Kidney (tissue), 13 donors: ENCODE measurements at regions not wholly inside any gene's neighbourhood (a gene's known extent, or its start where the extent isn't known, plus 50 kb on each side); places are given as distances from the start of the nearest gene placed in this dataset.

Source experiments
- DNase-seq, 5 donors: peaks; one replicate each; pipeline ENCODE4 v3.0.0-alpha.2; 2013 to 2020
- FAIRE-seq: peaks from 2 replicates; lab custom pipeline; 2012; peaks lifted over from hg19 to GRCh38; lab: Jason Lieb, UNC
- H3K27ac ChIP-seq, 2 donors: one replicate each; pipeline ENCODE4 v1.7.0; 2013; ENCODE audit warnings: low read depth in 2 of 2, low read length in 2 of 2, inconsistent platforms in 1 of 2
- H3K27me3 ChIP-seq: one replicate; pipeline ENCODE4 v1.7.1; 2013; ENCODE audit warnings: low read length, inconsistent platforms; ENCODE audit not compliant: control insufficient read depth, insufficient read depth
- H3K36me3 ChIP-seq, 3 donors: one replicate each; pipeline versions ENCODE4 v1.7.0 to v1.7.1; 2013; ENCODE audit warnings: low read length in 3 of 3, control low read depth in 1 of 3, inconsistent platforms in 1 of 3; ENCODE audit not compliant: insufficient read depth in 3 of 3, control insufficient read depth in 2 of 3
- H3K4me1 ChIP-seq, 3 donors: one replicate each; pipeline versions ENCODE4 v1.7.0 to v1.7.1; 2013; ENCODE audit warnings: low read length in 3 of 3, inconsistent platforms in 1 of 3, low read depth in 1 of 3; ENCODE audit not compliant: control insufficient read depth in 2 of 3, insufficient read depth in 2 of 3
- H3K4me3 ChIP-seq, 3 donors: one replicate each; pipeline versions ENCODE4 v1.7.0 to v1.8.1; 2013; ENCODE audit warnings: low read length in 3 of 3, control low read depth in 1 of 3, inconsistent platforms in 1 of 3
- H3K9ac ChIP-seq, 3 donors: one replicate each; pipeline versions ENCODE4 v1.7.0 to v1.7.1; 2013; ENCODE audit warnings: low read length in 3 of 3, control low read depth in 1 of 3, inconsistent platforms in 1 of 3
- H3K9me3 ChIP-seq, 3 donors: one replicate each; pipeline versions ENCODE4 v1.7.0 to v1.7.1; 2013; ENCODE audit warnings: low read length in 3 of 3, control low read depth in 1 of 3, inconsistent platforms in 1 of 3; ENCODE audit not compliant: control insufficient read depth in 2 of 3, insufficient read depth in 1 of 3
- intact Hi-C: fragments of 100-400 bp; cut with DNase I; formaldehyde crosslinking; loops from one replicate; pipeline ENCODE4 v1.11.1; 2022
- TF ChIP-seq, protein P1 (sequence below): IDR thresholded peaks from 3 replicates; pipeline ENCODE4 v1.5.1; 2012; ENCODE audit warnings: mild to moderate bottlenecking, moderate library complexity, borderline replicate concordance; ENCODE audit not compliant: insufficient read depth; ENCODE audit errors: extremely low read depth
- donor health status: control.
- donor health status: control.
- donor health status: control.
- donor health status: control.
- donor health status: control.
- donor health status: DM: yes; HTN: yes; CAD: no.
- donor health status: Normal renal cell carcinoma (clear cell type).

DNA sequence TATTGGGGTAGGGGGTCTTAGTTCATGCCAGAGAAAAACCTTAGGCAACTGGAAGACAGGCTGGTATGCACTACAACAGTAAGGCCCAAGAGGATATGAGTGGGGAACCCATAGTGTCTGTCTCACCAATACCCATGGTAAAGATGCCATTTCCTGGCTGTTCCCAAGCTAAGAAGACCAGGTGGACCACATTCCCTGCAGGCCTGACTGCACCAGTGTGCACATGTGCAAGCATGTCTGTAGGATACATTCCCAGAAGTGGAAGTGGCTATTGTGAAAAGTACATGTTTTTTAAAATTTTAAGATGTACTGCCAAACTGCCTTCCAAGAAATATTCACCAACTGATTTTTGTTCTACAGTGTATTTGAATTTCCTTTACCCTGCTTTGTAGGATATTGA is 207.3 kb upstream of the CTNNB1 start:
- intact Hi-C loops = no loop called here
- no peaks in the 10 kb centered on the region for H3K9me3 ChIP-seq
- no peak overlapping the region for H3K9ac ChIP-seq
- H3K27me3 ChIP-seq = no peaks in the 10 kb centered on the region
- no peak for DNase-seq
- TF ChIP-seq, protein P1, sequence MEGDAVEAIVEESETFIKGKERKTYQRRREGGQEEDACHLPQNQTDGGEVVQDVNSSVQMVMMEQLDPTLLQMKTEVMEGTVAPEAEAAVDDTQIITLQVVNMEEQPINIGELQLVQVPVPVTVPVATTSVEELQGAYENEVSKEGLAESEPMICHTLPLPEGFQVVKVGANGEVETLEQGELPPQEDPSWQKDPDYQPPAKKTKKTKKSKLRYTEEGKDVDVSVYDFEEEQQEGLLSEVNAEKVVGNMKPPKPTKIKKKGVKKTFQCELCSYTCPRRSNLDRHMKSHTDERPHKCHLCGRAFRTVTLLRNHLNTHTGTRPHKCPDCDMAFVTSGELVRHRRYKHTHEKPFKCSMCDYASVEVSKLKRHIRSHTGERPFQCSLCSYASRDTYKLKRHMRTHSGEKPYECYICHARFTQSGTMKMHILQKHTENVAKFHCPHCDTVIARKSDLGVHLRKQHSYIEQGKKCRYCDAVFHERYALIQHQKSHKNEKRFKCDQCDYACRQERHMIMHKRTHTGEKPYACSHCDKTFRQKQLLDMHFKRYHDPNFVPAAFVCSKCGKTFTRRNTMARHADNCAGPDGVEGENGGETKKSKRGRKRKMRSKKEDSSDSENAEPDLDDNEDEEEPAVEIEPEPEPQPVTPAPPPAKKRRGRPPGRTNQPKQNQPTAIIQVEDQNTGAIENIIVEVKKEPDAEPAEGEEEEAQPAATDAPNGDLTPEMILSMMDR = no peak
- H3K36me3 ChIP-seq = no peaks in the 10 kb centered on the region
- H3K4me1 ChIP-seq = no peaks in the 10 kb centered on the region
- no peak for FAIRE-seq
- no peak overlapping the region for H3K27ac ChIP-seq
- H3K4me3 ChIP-seq = no peak overlapping the region

DNA sequence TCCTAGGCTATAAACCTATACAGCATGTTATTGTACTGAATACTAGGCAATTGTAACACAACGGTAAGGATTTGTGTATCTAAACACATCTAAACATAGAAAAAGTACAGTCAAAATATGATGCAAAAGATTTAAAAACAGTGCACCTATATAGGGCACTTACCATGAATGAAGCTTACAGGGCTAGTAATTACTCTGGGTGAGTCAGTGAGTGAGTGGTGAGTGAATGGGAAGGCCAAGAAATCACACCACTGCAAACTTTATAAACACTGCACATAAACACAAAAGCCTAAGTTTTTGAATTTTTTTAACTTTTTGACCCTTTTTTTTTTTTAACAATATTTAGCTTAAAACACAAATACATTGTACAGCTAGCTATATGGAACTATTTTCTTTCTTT is 204.7 kb upstream of the CTNNB1 start:
- H3K36me3 ChIP-seq = no peaks in the 10 kb centered on the region
- no peak for DNase-seq
- H3K9ac ChIP-seq = no peak overlapping the region
- H3K27me3 ChIP-seq = no peaks in the 10 kb centered on the region
- H3K9me3 ChIP-seq = no peaks in the 10 kb centered on the region
- no peak overlapping the region for H3K27ac ChIP-seq
- TF ChIP-seq, protein P1 = no peak
- H3K4me3 ChIP-seq = no peak overlapping the region
- intact Hi-C loops = no loop called here
- no peaks in the 10 kb centered on the region for H3K4me1 ChIP-seq
- no peak for FAIRE-seq

DNA sequence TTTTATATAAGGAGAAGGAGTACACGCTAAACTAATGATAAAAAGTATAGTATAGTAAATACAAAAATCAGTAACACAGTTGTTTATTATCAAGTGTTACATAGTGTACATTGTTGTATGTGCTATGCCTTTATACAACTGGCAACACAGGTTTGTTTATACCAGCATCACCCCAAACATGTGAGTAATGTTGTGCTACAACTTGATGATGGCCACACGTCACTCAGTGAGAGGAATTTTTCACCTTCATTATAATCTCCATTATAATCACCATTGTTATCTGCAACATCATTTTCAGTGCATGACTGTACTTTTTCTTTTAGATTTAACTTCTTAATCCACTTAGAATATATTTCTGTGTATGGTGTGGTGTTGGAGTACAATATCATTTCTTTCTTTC is 204.0 kb upstream of the CTNNB1 start:
- DNase-seq (no peak), FAIRE-seq (no peak)
- Histone ChIP-seq H3K36me3 (no peaks in the 10 kb centered on the region), H3K9me3 (no peaks in the 10 kb centered on the region), H3K27me3 (no peaks in the 10 kb centered on the region), H3K27ac (no peak overlapping the region), H3K9ac (no peak overlapping the region), H3K4me3 (no peak overlapping the region), H3K4me1 (no peaks in the 10 kb centered on the region)
- TF ChIP-seq, protein P1 = no peak
- intact Hi-C loops = no loop called here

DNA sequence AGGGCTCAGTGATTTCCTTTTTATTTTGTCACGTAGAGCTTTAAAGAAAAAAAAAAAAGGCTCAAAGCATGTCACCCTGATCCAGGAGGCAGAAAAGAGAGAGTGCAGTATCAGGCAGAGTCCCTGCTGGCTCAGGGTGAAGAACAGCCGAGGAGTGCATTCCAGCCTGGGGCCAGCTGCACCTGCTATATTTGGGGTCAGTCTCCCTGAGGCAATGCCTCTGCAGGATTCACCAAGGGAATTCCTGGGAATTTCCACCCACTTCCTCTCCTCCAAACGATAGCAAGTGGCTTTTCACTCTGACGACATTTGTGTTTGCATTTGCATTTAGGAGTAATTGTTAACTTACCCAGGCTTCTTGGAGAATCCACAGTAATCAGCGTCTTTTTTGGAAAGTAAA is 202.9 kb upstream of the CTNNB1 start:
- H3K9me3 ChIP-seq = no peaks in the 10 kb centered on the region
- H3K27me3 ChIP-seq = no peaks in the 10 kb centered on the region
- H3K4me3 ChIP-seq = no peak overlapping the region
- H3K36me3 ChIP-seq = no peaks in the 10 kb centered on the region
- no peak overlapping the region for H3K9ac ChIP-seq
- no peaks in the 10 kb centered on the region for H3K4me1 ChIP-seq
- no peak for FAIRE-seq
- DNase-seq = peak in 1 of 5 donors; percentile 4
- intact Hi-C loops = no loop called here
- H3K27ac ChIP-seq = no peak overlapping the region
- TF ChIP-seq, protein P1 = no peak
